OCI-LY3 (cell line): ENCODE measurements at regions not wholly inside any gene's neighbourhood (a gene's known extent, or its start where the extent isn't known, plus 50 kb on each side); places are given as distances from the start of the nearest gene placed in this dataset.

Experiments
- CTCF ChIP-seq: fragments of 200-600, 300-600 bp; sonication (generic); IDR thresholded peaks from 2 replicates; pipeline ENCODE4 v1.5.1; 2014; ENCODE audit warnings: antibody characterized with exemption, low read length, low read depth
- EZH2phosphoT487 ChIP-seq: fragments of 200-600 bp; shearing (Covaris generic); IDR thresholded peaks from 2 replicates; pipeline ENCODE4 v1.6.1; 2018; ENCODE audit warnings: antibody characterized with exemption, mixed run types, low read depth

GRCh38 chr1:38772953-38773352 lies 86.6 kb downstream of the RRAGC start:
- TF ChIP-seq CTCF = no peak
- TF ChIP-seq EZH2phosphoT487 = no peak
